ENCODE measurements at regions not wholly inside any gene's neighbourhood (a gene's known extent, or its start where the extent isn't known, plus 50 kb on each side); places are given as distances from the start of the nearest gene placed in this dataset.

DNA sequence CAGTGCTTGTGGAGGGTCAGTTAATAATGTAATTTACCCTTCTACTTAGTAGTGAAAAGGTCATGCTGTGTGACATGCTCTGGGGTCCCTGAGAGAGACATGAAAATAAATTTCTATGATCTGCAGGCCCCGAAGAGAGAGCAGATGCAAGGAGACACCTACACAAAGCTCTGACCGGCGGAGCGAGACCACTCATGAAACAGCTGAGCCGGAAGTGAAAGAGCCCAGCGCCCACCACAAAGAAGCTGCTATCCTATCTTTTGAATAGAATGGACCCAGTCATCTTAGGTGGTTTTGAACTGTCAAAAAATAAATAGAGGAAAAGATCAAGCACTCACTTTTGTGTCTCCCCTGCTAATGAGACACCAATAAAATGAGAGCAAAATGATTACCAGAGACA, 190.0 kb downstream of the MED10 start:
- DNase-seq (ENCODE audit: low spot score): no peak
- TF ChIP-seq, protein P1, sequence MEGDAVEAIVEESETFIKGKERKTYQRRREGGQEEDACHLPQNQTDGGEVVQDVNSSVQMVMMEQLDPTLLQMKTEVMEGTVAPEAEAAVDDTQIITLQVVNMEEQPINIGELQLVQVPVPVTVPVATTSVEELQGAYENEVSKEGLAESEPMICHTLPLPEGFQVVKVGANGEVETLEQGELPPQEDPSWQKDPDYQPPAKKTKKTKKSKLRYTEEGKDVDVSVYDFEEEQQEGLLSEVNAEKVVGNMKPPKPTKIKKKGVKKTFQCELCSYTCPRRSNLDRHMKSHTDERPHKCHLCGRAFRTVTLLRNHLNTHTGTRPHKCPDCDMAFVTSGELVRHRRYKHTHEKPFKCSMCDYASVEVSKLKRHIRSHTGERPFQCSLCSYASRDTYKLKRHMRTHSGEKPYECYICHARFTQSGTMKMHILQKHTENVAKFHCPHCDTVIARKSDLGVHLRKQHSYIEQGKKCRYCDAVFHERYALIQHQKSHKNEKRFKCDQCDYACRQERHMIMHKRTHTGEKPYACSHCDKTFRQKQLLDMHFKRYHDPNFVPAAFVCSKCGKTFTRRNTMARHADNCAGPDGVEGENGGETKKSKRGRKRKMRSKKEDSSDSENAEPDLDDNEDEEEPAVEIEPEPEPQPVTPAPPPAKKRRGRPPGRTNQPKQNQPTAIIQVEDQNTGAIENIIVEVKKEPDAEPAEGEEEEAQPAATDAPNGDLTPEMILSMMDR (conservative IDR thresholded peaks at IDR 0.05; ENCODE audit: low read depth): no peak
- H3K27ac ChIP-seq: no peak overlapping the region
- CTCF ChIA-PET: no interaction called here
- POLR2A ChIA-PET (ENCODE audit: low non-redundant PET): no interaction called here

DNA sequence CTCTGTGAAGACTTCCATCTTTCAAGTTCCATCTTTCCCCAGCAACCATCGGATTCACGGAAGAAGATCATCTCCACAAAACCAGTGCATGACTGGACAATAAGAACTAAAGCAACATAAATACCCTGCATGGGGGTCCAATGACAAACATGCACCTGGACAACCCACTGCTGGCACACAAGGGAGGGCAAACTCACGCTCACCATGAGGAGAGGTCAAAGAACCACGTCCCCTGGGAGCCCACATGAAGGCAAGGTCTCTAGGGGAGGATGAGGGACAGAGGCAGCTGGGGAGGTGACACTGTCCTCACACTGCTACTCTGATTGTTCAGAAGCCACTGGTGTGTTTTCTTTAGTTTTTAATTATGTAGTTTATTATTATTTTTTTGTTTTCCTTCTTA, 190.8 kb downstream of the MED10 start:
- CTCF ChIA-PET: no interaction called here
- TF ChIP-seq, protein P1 (conservative IDR thresholded peaks at IDR 0.05; ENCODE audit: low read depth): no peak

DNA sequence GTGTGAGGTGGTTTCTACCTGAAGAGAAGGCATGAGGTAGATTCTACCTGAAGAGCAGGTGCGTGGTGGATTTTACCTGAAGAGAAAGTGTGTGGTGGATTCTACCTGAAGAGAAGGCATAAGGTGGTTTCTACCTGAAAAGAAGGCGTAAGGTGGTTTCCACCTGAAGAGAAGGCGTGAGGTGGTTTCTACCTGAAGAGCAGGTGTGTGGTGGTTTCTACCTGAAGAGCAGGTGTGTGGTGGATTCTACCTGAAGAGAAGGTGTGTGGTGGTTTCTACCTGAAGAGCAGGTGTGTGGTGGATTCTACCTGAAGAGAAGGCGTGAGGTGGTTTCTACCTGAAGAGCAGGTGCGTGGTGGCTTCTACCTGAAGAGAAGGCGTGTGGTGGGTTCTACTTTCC, 192.8 kb downstream of the MED10 start:
- no peak for DNase-seq (ENCODE audit: low spot score)
- no peak overlapping the region for H3K27ac ChIP-seq
- ChIA-PET CTCF (interaction anchor here (0.7 kb wide), 1 partner anchor 639 kb away, joined by 3 read pairs; no protein-coding TSS in a partner anchor), POLR2A (ENCODE audit: low non-redundant PET) (no interaction called here)
- TF ChIP-seq, protein P1 (conservative IDR thresholded peaks at IDR 0.05; ENCODE audit: low read depth): no peak

More for the DNA sequence above, 190.8 kb downstream of the MED10 start:
- POLR2A ChIA-PET (ENCODE audit: low non-redundant PET): no interaction called here
- H3K27ac ChIP-seq: no peak overlapping the region
- DNase-seq (ENCODE audit: low spot score): no peak

DNA sequence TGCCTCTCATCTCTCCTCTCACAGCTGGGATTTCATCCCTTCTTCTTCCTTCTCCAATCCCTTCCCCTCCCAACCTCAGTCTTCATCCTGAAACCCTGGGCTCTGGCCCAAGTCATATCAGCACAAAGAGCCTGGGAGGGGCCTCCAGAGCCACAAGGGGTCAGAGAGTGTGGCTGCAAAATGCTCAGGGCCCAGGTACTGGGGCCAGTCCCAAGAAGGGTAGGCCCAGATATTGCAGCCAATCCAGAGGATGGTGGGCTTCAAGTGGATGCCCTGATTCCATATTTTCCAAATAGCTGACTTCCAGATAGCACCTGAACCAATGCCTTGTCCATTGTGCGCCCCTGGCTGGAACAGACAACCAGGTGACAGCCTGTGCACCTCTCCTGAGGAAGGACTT, 193.9 kb downstream of the MED10 start:
- no peak for DNase-seq (ENCODE audit: low spot score)
- POLR2A ChIA-PET (ENCODE audit: low non-redundant PET): no interaction called here
- no peak overlapping the region for H3K27ac ChIP-seq
- TF ChIP-seq, protein P1 (conservative IDR thresholded peaks at IDR 0.05; ENCODE audit: low read depth): no peak
- CTCF ChIA-PET: no interaction called here

DNA sequence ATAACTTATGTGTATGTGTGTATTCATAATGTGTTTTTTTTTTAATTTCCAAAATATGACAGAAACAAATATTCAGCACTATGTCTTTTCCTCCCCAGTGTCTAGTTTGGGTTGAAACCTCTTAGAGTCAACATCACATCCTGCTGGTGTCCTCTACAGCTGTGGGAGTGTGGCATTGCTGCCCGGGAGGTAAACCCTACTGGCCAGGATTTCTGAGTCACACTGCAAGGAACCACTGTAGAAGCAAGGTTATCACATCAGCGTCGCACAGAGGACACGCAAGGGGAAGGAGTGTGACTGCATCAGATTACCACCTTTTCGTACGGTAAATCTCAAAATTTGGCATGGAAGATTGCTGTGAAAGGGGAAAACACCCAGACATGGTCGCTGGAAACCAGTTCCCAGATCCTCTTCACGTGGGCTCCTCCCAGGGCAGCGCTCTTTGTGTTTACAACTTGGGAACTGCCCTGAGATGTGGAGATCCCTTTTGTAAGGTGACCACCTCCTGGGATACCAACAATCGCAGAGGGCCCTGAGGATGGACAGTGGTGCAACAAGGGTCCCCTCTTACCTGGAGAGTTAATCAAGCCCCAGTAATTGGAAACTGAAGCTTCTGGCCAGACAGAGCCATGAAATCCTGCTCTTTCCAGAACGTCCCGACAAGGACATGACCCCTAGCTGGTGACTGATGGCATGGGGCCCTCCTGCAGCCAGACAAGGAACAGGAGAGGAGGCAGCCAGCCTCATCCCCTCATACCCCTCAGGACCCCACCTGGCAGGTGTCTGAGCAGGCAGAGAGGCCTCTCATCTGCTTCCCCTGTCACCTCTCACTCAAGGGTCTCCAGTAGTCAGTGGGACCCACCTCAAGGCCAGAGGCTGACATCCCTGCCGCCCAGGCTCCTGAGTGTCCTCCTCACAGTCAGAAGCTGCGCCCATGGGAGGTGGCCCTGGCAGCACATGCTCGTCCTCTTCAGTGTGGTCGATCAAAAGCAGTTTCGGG, 194.7 kb downstream of the MED10 start:
- H3K27ac ChIP-seq: no peak overlapping the region
- ChIA-PET CTCF (no interaction called here), POLR2A (ENCODE audit: low non-redundant PET) (no interaction called here)
- no peak for DNase-seq (ENCODE audit: low spot score)
- TF ChIP-seq, protein P1 (conservative IDR thresholded peaks at IDR 0.05; ENCODE audit: low read depth): no peak

DNA sequence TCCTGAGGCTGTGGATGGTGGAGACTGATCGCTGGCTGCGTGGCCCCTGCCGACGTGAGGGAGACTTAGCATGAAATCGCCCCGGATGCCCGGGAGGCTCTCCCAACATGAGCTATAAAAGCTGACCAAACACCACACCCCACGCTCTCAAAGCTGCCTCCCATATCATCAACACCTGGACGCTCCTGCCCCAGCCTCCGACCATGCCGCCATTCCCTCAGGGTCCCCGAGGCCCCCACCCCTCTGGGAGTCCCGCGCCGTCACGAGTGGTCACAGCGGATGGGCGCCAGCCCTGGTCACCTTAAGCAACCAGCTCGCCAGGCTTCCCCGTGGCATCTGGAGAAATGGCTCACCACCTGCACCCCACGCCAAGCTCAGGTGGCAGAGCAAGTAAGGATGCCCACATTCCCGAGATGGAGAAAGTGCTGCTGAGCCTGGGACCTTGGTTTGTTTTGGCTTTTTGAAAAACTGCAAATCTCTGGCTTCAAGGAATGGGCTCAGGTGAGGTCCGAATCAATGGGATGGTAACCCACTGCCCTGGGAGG, 196.0 kb downstream of the MED10 start:
- CTCF ChIA-PET: no interaction called here
- no peak overlapping the region for H3K27ac ChIP-seq
- no peak for DNase-seq (ENCODE audit: low spot score)
- TF ChIP-seq, protein P1 (conservative IDR thresholded peaks at IDR 0.05; ENCODE audit: low read depth): no peak
- POLR2A ChIA-PET (ENCODE audit: low non-redundant PET): no interaction called here
